ENCODE measurements at regions not wholly inside any gene's neighbourhood (a gene's known extent, or its start where the extent isn't known, plus 50 kb on each side); places are given as distances from the start of the nearest gene placed in this dataset.

DNA sequence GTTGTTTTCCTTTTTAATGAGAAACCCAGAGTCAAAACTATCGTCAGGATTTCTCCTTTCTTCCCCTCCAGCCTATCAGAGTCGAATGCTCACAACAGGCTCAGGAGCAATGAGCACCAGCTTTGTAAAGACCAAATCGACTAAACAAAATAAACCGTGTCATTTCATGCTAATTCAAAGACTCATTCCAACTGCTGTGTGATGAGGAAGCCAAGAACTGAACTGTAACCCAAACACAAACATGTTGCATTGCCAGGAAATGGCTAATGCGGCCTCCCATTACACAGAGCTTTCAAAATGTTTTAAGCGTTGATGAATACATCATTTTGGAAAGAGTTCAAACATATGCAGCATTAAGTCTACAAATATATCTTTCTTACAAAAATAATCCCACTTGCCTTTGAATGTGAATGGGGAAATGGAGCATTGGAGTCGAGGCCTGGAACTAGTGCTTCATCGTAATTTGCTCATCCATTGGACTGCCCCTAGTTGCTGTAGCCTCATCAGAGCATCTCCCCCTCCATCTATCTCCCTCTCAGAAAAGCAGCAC, 349.5 kb downstream of the GXYLT1 start:
- TF ChIP-seq CTCF (IDR thresholded peaks at IDR 0.05 in 8 of 11, conservative IDR thresholded peaks at IDR 0.05 in 3 of 11) (no peak), POLR2AphosphoS5 (IDR thresholded peaks at IDR 0.05) (no peak), POLR2A (IDR thresholded peaks at IDR 0.05) (no peak)
